NCI-H1417 (cell line): ENCODE measurements at regions not wholly inside any gene's neighbourhood (a gene's known extent, or its start where the extent isn't known, plus 50 kb on each side); places are given as distances from the start of the nearest gene placed in this dataset.

Experiments used
- DNase-seq, 3 experiments: peaks; one replicate each; lab custom pipeline; 2025; lab: John Stamatoyannopoulos, UW

DNA sequence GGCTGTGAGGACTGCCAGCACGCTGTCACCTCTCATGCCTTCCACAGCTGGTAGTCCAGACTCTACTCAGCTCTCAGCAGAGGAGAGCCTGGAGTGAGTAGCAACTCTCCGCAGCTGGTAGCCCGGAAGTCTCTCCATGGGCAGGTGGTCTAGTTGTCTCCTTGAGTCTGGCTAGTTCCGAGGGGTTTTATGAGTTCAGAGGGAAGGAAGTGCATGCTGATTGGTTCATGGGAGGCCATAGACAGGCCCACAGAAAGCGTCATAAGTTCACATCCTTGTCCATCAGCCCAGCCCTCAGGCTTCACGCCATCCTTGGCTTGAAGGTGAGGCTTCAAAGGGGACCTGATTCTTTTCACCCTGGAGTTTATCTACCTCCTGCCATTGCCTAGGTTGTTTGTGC, 2662.4 kb upstream of the PCDH20 start:
- peak; percentile 79 to 94 (median 90) for DNase-seq

- DNase-seq: peak; percentile 41 to 48 (median 46)
Measured at GRCh38 chr13:64077132-64077835, 2661.6 kb upstream of the PCDH20 start.

DNA sequence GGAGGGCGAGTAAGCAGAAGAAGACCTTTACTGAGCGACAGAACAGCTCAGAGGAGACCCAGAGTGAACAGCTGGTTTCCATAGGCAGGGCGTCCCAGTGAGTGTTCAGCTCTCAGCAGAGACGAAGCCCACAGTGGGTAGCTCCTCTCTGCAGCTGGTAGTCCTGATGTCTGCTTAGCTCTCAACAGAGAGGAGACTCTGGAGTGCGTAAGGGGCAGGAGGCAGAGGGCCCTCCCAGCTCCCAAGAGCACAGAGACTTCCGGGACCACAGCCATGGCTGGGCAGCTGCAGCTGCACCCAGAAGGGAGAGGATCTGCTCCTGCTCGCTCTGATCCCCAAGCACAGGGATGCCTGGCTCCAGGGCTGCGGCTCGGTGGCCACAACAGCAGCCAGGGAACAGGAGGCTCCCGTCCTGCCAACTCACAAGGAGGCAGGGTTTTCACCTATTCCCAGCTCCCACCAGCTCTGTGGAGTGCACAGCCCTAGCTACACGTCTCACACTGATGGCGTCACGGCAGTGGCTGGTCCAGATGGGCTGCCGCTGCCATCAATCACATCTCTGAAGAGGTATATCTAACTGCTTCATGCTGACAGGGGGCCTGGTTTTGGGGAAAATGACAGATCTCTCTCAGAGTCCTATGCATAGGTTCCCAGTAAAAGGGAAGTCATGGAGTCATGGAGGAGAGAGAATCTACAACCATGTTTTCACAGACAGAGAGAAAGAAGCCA, 2660.1 kb upstream of the PCDH20 start:
- DNase-seq: peak in 1 of 3 experiments; percentile 89

DNA sequence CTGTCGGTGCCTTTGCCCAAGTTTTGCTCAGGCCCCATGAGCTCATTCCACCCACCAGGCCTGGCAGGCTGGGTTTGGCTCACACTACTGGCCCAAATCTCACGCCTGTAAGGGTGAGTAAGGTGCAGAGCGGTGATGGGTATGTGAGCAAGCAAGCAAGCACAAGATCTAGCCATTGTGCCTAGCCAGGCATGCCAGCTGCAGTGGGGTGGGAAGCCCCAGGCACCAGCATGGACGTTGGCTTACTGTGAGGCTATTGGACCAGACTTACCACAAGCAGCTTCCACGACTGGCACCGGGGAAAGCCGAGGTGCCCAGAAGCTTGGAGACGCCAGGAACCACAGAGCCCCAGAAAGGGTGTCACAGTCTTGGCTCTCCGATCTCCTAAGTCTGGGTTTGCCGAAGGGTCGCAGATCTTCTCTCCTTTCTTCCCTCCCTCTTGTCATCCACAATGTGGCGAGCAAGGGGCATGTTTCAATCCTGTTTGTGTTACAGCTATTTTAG, 2659.4 kb upstream of the PCDH20 start:
- DNase-seq: peak in 1 of 3 experiments; percentile 22

DNA sequence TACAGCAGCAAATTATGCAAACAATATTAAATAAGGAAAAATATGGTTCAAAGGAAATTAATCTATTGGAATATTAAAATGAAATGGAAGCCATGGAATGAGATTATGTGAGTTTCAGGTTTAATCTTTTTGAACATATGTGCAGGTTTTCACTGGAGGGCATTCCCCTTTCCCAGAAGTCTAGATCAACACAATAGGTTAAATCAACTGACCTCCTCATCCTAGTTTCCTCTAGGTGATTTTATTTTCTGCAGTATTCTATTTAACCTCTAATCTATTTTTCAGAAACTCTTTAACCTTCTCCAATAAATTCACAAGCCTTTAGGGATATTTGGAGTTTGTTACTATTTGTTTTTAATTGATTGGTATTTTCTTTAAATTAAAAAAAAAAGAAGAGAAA, 2657.6 kb upstream of the PCDH20 start:
- DNase-seq: no peak

DNA sequence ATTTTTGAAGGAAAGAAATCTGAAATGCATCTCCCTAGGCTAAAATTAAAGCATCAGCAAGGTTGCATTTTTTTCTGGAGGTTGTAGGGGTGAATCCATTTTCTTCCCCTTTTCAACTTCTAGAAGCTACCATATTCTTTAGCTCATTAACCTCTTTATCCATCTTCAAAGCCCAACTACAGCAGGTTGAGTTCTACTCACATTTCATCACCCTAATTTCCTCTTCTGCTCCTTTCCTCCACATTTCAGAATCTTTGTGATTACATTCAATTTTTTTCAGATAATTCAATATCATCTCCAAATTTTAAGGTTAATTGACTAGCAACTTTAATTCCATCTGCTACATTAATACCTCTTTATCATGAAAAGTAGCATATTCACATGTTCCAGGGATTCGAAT, 2655.7 kb upstream of the PCDH20 start:
- DNase-seq: no peak

GRCh38 chr13:64069892-64070291, 2654.2 kb upstream of the PCDH20 start:
- no peak for DNase-seq

DNA sequence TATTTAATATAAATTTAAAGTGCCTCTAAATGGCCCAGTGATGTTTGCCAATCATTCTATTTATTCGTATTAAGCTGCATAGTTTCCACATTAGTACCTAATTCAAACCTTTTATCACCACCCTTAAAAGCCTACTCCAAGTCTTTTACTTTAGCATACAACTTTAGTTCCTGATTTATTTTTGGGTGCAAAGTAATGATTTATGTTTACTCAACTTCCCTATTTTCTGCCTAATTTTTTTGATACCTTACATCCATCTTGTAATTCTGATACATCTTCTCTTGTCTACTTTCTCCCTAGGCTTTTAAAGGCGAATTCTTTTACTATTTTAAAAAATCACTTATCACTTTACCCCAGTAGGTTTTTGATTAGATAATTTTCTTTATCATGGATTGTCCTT, 2651.1 kb upstream of the PCDH20 start:
- DNase-seq: no peak

DNA sequence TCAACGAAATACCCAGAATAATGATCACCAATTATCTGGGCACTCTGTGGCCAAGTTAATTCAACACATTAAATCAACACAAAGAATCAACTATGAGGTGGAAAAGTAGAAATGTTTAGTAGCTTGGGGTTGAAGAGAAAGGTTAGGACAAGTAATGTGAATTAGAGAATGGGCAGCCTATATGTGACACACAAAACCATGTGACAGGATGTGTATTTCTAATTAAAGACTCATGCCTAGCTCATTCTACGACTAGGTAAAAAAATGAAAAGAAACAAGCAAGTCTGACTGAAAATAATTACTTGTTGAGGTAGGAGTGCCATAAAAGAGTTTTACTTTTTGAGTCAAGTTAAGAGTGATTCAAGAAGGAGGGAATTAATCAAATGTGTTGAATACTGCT, 2646.0 kb upstream of the PCDH20 start:
- DNase-seq: no peak

- DNase-seq: no peak
Measured at GRCh38 chr13:64057372-64058020, 2641.8 kb upstream of the PCDH20 start.

GRCh38 chr13:64054321-64054720, 2638.7 kb upstream of the PCDH20 start:
- DNase-seq: no peak

GRCh38 chr13:64052521-64052920, 2636.9 kb upstream of the PCDH20 start:
- no peak for DNase-seq

DNA sequence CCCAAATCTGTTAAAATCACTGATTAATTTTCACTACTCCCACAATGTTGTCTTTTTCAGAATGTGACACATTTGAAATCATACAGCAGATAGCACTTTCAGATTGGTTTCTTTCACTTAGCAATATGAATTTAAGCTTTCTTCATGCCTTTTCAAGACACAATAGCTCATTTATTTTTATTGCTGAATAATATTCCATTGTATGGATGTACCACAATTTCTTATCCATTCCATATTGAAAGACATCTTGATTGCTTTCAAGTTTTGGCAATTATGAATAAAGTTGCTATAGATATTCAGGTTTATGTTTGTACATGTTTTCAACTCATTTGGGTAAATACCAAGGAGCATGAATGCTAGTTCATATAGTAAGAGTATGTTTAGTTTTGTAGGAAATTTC, 2635.6 kb upstream of the PCDH20 start:
- no peak for DNase-seq

- no peak for DNase-seq
Measured at GRCh38 chr13:64041296-64041695, 2625.6 kb upstream of the PCDH20 start.

- no peak for DNase-seq
Measured at GRCh38 chr13:64033921-64034320, 2618.3 kb upstream of the PCDH20 start.

GRCh38 chr13:64029343-64030093, 2613.9 kb upstream of the PCDH20 start:
- DNase-seq: peak in 1 of 3 experiments; percentile 20

- no peak for DNase-seq
Measured at GRCh38 chr13:64028551-64028950, 2612.9 kb upstream of the PCDH20 start.

DNA sequence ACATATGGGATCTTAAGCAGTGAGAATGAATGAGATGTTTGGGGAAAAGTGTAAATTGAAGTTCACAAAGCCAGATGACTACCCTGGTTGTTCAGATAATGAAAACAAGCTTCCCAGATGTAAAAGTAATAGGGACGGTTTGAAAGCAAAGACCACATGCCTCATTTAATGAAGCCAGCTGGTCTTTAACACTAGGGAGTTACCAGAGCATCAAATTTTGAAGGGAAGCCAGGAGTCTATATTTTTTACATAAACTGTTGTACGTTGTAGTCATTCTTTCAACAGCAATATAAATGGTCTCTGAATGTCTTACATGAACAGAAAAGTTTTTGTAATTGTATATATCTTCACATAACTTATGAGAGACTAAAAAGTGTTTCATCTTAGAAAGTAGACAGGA, 2604.5 kb upstream of the PCDH20 start:
- DNase-seq: no peak

DNA sequence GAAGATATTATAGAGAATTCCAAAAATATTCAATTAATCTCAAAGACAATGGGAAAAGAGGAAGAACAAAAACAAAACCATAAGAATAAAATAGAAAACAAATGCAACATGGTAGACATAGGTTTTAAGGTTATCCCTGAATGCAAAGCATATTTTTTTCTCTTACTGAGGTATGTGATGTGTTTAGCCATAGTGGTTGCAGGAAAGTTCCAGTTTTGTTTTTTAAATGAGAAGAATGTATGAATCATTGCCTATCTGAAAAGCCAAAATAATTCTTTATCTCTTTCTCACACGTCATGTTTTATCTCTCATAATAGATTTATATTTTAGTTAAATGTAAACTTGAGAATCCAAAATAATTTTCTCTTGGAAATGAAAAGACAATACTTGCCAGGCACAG, 2591.7 kb upstream of the PCDH20 start:
- DNase-seq: no peak

DNA sequence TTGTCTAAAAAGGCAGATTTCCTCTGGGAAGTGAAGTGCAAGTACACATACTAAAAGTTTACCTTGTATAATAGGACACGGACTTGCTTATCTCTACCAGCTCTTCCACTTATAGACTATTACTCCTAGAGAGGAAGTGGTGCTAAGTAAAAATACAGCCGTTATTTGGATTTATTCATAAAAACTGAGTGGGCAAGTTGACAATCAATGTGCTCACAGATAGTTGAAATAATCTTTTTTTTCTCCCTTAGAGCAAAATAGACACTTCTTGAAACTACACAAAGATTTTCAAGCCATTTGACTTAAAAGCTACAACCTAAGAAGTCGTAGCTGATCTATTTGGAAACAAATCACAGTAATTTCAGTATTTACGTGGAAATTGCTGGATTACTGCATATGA, 2584.7 kb upstream of the PCDH20 start:
- no peak for DNase-seq

GRCh38 chr13:63999614-64000305, 2584.1 kb upstream of the PCDH20 start:
- DNase-seq: no peak

DNA sequence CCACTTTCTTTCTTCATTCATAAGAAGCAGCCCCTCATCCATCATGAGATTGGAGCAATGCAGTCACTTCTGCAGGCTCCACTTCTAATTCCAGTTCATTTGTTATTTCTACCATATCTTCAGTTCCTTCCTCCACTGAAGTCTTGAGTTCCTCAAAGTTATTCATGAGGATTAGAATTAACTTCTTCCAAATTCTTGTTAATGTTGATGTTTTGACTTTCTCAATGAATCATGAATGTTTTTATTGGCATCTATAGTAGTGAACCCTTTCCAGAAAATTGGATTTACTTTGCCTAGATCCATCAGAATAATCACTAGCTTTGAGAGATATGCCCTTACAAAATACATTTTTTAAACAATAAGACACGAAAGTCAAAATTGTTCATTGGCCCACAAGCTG, 2567.7 kb upstream of the PCDH20 start:
- DNase-seq: no peak
